WTC11 (cell line): ENCODE measurements at regions not wholly inside any gene's neighbourhood (a gene's known extent, or its start where the extent isn't known, plus 50 kb on each side); places are given as distances from the start of the nearest gene placed in this dataset.

Experiments used
- ATAC-seq: fragments of 200-7000 bp; cut with Tn5 transposase; 2 replicates; pipeline ENCODE4 v1.10.0; 2021; ENCODE audit warnings: mild to moderate bottlenecking, moderate library complexity
- CTCF ChIA-PET: fragments of 300-600 bp; sonication (Branson Sonifier 250); formaldehyde crosslinking; loops from one replicate; lab custom pipeline; 2021; ENCODE audit warnings: antibody characterized with exemption; lab: Charles Lee
- POLR2A ChIA-PET: fragments of 350-600 bp; sonication (Branson Sonifier 250); formaldehyde crosslinking; loops from one replicate; lab custom pipeline; 2021; ENCODE audit warnings: antibody characterized with exemption; lab: Charles Lee
- DNase-seq: peaks from one replicate; pipeline ENCODE4 v3.0.0; 2021; ENCODE audit warnings: low spot score
- H3K27ac Mint-ChIP-seq: 2 replicates; pipeline ENCODE4 v1.8.0; 2021; ENCODE audit warnings: mixed read lengths
- H3K27me3 Mint-ChIP-seq: 2 replicates; pipeline ENCODE4 v1.8.0; 2021; ENCODE audit warnings: low read depth, mild to moderate bottlenecking, moderate library complexity, mixed read lengths
- H3K36me3 Mint-ChIP-seq: 2 replicates; pipeline ENCODE4 v1.8.0; 2021; ENCODE audit warnings: mixed read lengths
- H3K4me1 Mint-ChIP-seq: 2 replicates; pipeline ENCODE4 v1.8.0; 2022; ENCODE audit warnings: mixed read lengths
- H3K4me3 Mint-ChIP-seq: 2 replicates; pipeline ENCODE4 v1.8.0; 2021; ENCODE audit warnings: mild to moderate bottlenecking, moderate library complexity, mixed read lengths
- H3K9me3 Mint-ChIP-seq: 2 replicates; pipeline ENCODE4 v1.8.0; 2021; ENCODE audit warnings: mixed read lengths
- FOXJ3 ChIP-seq: sonication (generic); formaldehyde crosslinking; IDR thresholded peaks from 2 replicates; pipeline ENCODE4 v1.9.0; 2021; ENCODE audit warnings: missing genetic modification reagents, mild to moderate bottlenecking, borderline replicate concordance
- GTF2I ChIP-seq: fragments of 250-450 bp; sonication (Bioruptor Pico); conservative IDR thresholded peaks from 2 replicates; pipeline ENCODE4 v1.4.0; 2021; ENCODE audit warnings: mild to moderate bottlenecking
- KAT7 ChIP-seq: sonication (generic); formaldehyde crosslinking; IDR thresholded peaks from 2 replicates; pipeline ENCODE4 v1.8.1; 2023; ENCODE audit warnings: missing genetic modification reagents, mild to moderate bottlenecking, borderline replicate concordance
- MXD4 ChIP-seq: fragments of 250-450 bp; sonication (Bioruptor Pico); IDR thresholded peaks from 2 replicates; pipeline ENCODE4 v1.8.0; 2021; ENCODE audit warnings: mild to moderate bottlenecking, moderate library complexity, borderline replicate concordance
- NR2C2 ChIP-seq: sonication (generic); formaldehyde crosslinking; IDR thresholded peaks from 2 replicates; pipeline ENCODE4 v1.8.0; 2022; ENCODE audit warnings: mild to moderate bottlenecking, missing genetic modification reagents
- RORB ChIP-seq: fragments of 250-450 bp; sonication (Bioruptor Pico); IDR thresholded peaks from 2 replicates; pipeline ENCODE4 v1.9.0; 2021; ENCODE audit warnings: mild to moderate bottlenecking
- SMAD4 ChIP-seq: sonication (generic); formaldehyde crosslinking; IDR thresholded peaks from 2 replicates; pipeline ENCODE4 v1.8.0; 2022; ENCODE audit warnings: mild to moderate bottlenecking, missing genetic modification reagents
- TEAD1 ChIP-seq: sonication (generic); formaldehyde crosslinking; IDR thresholded peaks from 2 replicates; pipeline ENCODE4 v1.8.0; 2022; ENCODE audit warnings: mild to moderate bottlenecking, missing genetic modification reagents
- TEAD4 ChIP-seq: sonication (generic); formaldehyde crosslinking; IDR thresholded peaks from 2 replicates; pipeline ENCODE4 v1.8.0; 2022; ENCODE audit warnings: mild to moderate bottlenecking, missing genetic modification reagents
- ZNF138 ChIP-seq: sonication (generic); formaldehyde crosslinking; conservative IDR thresholded peaks from 2 replicates; pipeline ENCODE4 v1.8.1; 2022; ENCODE audit warnings: mild to moderate bottlenecking, moderate library complexity, missing genetic modification reagents
- ZNF232 ChIP-seq: sonication (generic); formaldehyde crosslinking; IDR thresholded peaks from 2 replicates; pipeline ENCODE4 v1.8.0; 2022; ENCODE audit warnings: mild to moderate bottlenecking, missing genetic modification reagents
- TF ChIP-seq, protein P1 (sequence below): fragments of 250-450 bp; sonication (Bioruptor Pico); IDR thresholded peaks from 2 replicates; pipeline ENCODE4 v2.1.2; 2022; ENCODE audit warnings: mild to moderate bottlenecking, moderate library complexity
- TF ChIP-seq, protein P2 (sequence below): sonication (generic); formaldehyde crosslinking; IDR thresholded peaks from 2 replicates; pipeline ENCODE4 v1.8.1; 2023; ENCODE audit warnings: mild to moderate bottlenecking, moderate library complexity, missing genetic modification reagents
- TF ChIP-seq, protein P3 (sequence below): fragments of 200-600 bp; IDR thresholded peaks from 2 replicates; pipeline ENCODE4 v1.8.0; 2022; ENCODE audit warnings: antibody characterized with exemption
- TF ChIP-seq, protein P4 (sequence below): sonication (generic); formaldehyde crosslinking; IDR thresholded peaks from 2 replicates; pipeline ENCODE4 v1.8.0; 2023; ENCODE audit warnings: missing genetic modification reagents
- TF ChIP-seq, protein P5 (sequence below): sonication (generic); formaldehyde crosslinking; IDR thresholded peaks from 2 replicates; pipeline ENCODE4 v1.8.1; 2023; ENCODE audit warnings: mild to moderate bottlenecking, missing genetic modification reagents, moderate library complexity
- TF ChIP-seq, protein P6 (sequence below): sonication (generic); formaldehyde crosslinking; IDR thresholded peaks from 2 replicates; pipeline ENCODE4 v1.8.1; 2022; ENCODE audit warnings: mild to moderate bottlenecking, moderate library complexity, missing genetic modification reagents
- TF ChIP-seq, protein P7 (sequence below): sonication (generic); formaldehyde crosslinking; IDR thresholded peaks from 2 replicates; pipeline ENCODE4 v1.8.0; 2022; ENCODE audit warnings: mild to moderate bottlenecking, missing genetic modification reagents
- TF ChIP-seq, protein P8 (sequence below): sonication (generic); formaldehyde crosslinking; conservative IDR thresholded peaks from 2 replicates; pipeline ENCODE4 v1.8.1; 2023; ENCODE audit warnings: mild to moderate bottlenecking, low read depth, missing genetic modification reagents, moderate library complexity

DNA sequence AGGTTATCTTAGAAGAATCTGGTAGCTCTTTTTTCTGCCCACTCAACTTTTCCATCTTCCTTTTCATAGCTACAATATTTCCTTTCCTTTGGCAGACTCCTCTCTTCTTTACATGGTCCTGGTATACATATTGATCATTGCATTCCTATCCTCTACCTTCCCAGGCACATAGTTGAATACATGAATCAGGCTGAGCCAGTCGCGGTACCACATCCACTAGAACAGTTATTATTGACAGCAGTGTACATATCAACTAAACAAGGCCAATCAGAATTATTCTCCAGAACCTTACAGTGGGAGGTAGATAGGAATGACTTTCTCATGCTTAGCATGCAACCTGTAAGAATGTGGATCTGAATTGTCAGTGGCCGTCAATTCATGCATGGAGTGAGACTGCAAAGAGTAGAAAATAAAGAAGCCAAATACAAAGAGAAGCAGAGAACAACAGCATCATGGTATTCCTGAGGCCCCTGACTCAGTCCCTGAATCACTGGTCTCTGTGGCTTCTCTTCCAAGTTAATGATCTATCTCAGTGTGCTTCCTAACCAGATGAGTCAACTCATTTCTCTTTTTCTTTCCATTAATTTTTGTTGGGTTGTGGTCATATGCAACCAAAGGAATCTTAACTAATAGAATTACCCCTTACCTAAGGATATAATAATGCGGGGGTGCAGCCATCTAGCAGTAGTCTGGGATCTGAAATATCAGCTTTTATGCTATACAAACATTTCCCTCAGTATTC lies 60.9 kb upstream of the DCBLD2 start (continued):
- TF ChIP-seq, protein P1, sequence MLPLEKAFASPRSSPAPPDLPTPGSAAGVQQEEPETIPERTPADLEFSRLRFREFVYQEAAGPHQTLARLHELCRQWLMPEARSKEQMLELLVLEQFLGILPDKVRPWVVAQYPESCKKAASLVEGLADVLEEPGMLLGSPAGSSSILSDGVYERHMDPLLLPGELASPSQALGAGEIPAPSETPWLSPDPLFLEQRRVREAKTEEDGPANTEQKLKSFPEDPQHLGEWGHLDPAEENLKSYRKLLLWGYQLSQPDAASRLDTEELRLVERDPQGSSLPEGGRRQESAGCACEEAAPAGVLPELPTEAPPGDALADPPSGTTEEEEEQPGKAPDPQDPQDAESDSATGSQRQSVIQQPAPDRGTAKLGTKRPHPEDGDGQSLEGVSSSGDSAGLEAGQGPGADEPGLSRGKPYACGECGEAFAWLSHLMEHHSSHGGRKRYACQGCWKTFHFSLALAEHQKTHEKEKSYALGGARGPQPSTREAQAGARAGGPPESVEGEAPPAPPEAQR = no peak
- TF ChIP-seq, all 79 proteins: peak for 0

DNA sequence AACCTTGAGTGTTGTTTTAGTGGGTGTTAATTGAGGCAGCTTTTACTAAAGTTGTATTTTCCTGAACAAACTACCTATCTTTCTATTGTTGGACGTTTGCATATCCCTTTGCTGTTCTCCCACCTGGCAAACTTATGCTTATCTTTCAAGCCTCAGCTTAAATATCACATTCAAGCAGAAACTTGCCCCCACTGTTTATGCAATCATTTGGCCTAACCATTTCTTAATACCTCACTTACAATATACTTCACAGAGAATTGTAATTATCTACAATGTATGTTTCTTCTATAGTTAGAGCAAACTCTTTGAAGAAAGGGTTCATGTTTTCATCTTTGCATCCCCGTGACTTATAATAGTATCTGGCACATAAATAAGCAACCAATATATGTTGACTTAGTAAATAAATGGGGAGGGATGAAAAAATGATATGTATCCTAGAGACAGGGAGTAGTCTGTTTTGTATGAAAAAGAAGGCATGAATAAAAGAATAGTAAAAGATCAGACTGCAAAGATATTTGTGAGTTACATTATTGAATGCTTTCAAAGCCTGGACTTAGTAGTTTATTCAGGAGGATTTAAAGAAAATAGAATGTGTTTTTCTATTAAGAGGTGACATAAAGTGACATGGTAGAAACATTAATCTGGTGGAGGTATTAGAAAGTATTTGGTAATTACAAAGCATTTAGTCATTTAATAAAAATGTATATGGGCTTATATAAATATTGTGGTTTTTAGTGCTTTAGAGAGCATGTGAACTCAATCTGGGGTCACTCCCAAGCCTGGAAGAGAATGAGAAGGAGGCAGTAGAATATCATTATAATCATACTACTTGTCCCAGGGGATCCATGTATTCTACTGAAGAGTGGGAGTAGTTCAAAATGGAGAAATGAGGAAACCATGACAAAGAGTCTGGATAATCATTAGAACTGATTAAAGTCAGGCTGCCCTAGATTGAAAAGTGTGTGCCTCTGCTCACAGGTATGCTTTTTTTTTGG lies 60.0 kb upstream of the DCBLD2 start:
- Mint-ChIP-seq H3K4me3 (no peak overlapping the region), H3K9me3 (no peaks in the 10 kb centered on the region), H3K4me1 (no peaks in the 10 kb centered on the region), H3K27ac (no peak overlapping the region), H3K36me3 (no peaks in the 10 kb centered on the region), H3K27me3 (no peaks in the 10 kb centered on the region)
- ChIA-PET CTCF (interaction anchor here (1.0 kb wide), 1 partner anchor 144 kb away, joined by 3 read pairs; no protein-coding TSS in a partner anchor), POLR2A (no interaction called here)
- TF ChIP-seq, protein P2, sequence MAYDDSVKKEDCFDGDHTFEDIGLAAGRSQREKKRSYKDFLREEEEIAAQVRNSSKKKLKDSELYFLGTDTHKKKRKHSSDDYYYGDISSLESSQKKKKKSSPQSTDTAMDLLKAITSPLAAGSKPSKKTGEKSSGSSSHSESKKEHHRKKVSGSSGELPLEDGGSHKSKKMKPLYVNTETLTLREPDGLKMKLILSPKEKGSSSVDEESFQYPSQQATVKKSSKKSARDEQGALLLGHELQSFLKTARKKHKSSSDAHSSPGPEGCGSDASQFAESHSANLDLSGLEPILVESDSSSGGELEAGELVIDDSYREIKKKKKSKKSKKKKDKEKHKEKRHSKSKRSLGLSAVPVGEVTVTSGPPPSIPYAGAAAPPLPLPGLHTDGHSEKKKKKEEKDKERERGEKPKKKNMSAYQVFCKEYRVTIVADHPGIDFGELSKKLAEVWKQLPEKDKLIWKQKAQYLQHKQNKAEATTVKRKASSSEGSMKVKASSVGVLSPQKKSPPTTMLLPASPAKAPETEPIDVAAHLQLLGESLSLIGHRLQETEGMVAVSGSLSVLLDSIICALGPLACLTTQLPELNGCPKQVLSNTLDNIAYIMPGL (CRISPR knock-in tag) = no peak
- TF ChIP-seq, protein P3, sequence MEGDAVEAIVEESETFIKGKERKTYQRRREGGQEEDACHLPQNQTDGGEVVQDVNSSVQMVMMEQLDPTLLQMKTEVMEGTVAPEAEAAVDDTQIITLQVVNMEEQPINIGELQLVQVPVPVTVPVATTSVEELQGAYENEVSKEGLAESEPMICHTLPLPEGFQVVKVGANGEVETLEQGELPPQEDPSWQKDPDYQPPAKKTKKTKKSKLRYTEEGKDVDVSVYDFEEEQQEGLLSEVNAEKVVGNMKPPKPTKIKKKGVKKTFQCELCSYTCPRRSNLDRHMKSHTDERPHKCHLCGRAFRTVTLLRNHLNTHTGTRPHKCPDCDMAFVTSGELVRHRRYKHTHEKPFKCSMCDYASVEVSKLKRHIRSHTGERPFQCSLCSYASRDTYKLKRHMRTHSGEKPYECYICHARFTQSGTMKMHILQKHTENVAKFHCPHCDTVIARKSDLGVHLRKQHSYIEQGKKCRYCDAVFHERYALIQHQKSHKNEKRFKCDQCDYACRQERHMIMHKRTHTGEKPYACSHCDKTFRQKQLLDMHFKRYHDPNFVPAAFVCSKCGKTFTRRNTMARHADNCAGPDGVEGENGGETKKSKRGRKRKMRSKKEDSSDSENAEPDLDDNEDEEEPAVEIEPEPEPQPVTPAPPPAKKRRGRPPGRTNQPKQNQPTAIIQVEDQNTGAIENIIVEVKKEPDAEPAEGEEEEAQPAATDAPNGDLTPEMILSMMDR = no peak
- TF ChIP-seq, protein P4, sequence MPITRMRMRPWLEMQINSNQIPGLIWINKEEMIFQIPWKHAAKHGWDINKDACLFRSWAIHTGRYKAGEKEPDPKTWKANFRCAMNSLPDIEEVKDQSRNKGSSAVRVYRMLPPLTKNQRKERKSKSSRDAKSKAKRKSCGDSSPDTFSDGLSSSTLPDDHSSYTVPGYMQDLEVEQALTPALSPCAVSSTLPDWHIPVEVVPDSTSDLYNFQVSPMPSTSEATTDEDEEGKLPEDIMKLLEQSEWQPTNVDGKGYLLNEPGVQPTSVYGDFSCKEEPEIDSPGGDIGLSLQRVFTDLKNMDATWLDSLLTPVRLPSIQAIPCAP (CRISPR knock-in tag) = no peak
- no peak for TF ChIP-seq TEAD1
- TF ChIP-seq KAT7 (CRISPR knock-in tag) = no peak
- no peak for TF ChIP-seq ZNF138
- no peak for TF ChIP-seq FOXJ3
- TF ChIP-seq, protein P5, sequence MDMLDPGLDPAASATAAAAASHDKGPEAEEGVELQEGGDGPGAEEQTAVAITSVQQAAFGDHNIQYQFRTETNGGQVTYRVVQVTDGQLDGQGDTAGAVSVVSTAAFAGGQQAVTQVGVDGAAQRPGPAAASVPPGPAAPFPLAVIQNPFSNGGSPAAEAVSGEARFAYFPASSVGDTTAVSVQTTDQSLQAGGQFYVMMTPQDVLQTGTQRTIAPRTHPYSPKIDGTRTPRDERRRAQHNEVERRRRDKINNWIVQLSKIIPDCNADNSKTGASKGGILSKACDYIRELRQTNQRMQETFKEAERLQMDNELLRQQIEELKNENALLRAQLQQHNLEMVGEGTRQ (CRISPR knock-in tag) = no peak
- TF ChIP-seq MXD4 (CRISPR knock-in tag) = no peak
- ATAC-seq = no peak
- DNase-seq = no peak

DNA sequence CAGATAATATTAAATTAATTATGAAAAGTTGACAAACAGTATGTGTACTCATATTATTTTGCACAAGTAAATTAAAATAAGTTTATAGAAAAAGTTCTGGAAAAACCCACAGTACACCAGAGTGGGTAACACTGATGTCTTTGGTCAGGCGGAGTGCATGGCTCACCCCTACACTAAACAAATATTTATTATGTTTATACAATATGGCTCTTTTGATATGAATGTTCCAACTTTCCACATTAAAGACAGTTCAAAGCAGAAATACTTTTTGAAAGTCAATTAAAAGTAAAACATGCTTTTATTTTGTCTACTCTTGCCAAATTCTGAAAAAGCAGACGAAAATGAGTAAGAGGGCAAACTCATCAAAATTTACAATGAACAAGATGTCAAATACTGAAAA lies 56.2 kb upstream of the DCBLD2 start:
- no peak overlapping the region for H3K27ac Mint-ChIP-seq
- no peaks in the 10 kb centered on the region for H3K36me3 Mint-ChIP-seq
- no peak for DNase-seq
- CTCF ChIA-PET = no interaction called here
- H3K27me3 Mint-ChIP-seq = no peaks in the 10 kb centered on the region
- ATAC-seq = no peak
- POLR2A ChIA-PET = no interaction called here
- H3K4me1 Mint-ChIP-seq = no peaks in the 10 kb centered on the region
- peaks cover 5% of the 10 kb centered on the region for H3K9me3 Mint-ChIP-seq
- H3K4me3 Mint-ChIP-seq = no peak overlapping the region
- TF ChIP-seq TEAD4 (no peak), SMAD4 (CRISPR knock-in tag) (no peak), GTF2I (CRISPR knock-in tag) (no peak), RORB (CRISPR knock-in tag) (no peak), NR2C2 (CRISPR knock-in tag) (no peak), ZNF232 (CRISPR knock-in tag) (no peak), FOXJ3 (no peak)
- TF ChIP-seq, protein P6, sequence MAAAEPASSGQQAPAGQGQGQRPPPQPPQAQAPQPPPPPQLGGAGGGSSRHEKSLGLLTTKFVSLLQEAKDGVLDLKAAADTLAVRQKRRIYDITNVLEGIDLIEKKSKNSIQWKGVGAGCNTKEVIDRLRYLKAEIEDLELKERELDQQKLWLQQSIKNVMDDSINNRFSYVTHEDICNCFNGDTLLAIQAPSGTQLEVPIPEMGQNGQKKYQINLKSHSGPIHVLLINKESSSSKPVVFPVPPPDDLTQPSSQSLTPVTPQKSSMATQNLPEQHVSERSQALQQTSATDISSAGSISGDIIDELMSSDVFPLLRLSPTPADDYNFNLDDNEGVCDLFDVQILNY (CRISPR knock-in tag) = no peak
- TF ChIP-seq, protein P7, sequence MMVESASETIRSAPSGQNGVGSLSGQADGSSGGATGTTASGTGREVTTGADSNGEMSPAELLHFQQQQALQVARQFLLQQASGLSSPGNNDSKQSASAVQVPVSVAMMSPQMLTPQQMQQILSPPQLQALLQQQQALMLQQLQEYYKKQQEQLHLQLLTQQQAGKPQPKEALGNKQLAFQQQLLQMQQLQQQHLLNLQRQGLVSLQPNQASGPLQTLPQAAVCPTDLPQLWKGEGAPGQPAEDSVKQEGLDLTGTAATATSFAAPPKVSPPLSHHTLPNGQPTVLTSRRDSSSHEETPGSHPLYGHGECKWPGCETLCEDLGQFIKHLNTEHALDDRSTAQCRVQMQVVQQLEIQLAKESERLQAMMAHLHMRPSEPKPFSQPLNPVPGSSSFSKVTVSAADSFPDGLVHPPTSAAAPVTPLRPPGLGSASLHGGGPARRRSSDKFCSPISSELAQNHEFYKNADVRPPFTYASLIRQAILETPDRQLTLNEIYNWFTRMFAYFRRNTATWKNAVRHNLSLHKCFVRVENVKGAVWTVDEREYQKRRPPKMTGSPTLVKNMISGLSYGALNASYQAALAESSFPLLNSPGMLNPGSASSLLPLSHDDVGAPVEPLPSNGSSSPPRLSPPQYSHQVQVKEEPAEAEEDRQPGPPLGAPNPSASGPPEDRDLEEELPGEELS = no peak
- TF ChIP-seq, protein P8, sequence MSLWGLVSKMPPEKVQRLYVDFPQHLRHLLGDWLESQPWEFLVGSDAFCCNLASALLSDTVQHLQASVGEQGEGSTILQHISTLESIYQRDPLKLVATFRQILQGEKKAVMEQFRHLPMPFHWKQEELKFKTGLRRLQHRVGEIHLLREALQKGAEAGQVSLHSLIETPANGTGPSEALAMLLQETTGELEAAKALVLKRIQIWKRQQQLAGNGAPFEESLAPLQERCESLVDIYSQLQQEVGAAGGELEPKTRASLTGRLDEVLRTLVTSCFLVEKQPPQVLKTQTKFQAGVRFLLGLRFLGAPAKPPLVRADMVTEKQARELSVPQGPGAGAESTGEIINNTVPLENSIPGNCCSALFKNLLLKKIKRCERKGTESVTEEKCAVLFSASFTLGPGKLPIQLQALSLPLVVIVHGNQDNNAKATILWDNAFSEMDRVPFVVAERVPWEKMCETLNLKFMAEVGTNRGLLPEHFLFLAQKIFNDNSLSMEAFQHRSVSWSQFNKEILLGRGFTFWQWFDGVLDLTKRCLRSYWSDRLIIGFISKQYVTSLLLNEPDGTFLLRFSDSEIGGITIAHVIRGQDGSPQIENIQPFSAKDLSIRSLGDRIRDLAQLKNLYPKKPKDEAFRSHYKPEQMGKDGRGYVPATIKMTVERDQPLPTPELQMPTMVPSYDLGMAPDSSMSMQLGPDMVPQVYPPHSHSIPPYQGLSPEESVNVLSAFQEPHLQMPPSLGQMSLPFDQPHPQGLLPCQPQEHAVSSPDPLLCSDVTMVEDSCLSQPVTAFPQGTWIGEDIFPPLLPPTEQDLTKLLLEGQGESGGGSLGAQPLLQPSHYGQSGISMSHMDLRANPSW = no peak
